GM21723 (cell line): ENCODE measurements at regions not wholly inside any gene's neighbourhood (a gene's known extent, or its start where the extent isn't known, plus 50 kb on each side); places are given as distances from the start of the nearest gene placed in this dataset.

Experiments
- ATAC-seq: cut with Tn5 transposase; IDR thresholded peaks from one replicate; pipeline ENCODE4 v1.9.1; 2021; ENCODE audit warnings: mild to moderate bottlenecking, moderate library complexity; ENCODE audit not compliant: unreplicated experiment

DNA sequence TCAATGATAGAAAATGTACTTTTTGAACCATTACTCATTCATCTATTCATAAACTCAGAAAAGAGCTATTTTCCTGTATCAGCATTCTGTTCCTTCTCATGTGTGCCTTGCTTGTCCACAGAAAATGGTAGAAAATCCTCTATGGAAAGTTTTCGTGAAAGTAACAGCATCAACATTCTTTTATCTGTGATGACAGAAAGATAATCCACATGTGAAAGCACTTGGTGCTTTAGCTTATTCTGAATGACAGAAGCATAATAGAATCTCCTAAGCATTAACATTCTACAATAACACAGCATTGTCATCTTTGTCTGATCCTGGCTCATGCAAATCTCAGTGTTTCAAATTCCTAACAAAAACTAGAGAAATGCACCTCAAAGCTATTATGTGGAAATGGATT is 431.9 kb downstream of the ADAMTS20 start:
- ATAC-seq, result no peak

DNA sequence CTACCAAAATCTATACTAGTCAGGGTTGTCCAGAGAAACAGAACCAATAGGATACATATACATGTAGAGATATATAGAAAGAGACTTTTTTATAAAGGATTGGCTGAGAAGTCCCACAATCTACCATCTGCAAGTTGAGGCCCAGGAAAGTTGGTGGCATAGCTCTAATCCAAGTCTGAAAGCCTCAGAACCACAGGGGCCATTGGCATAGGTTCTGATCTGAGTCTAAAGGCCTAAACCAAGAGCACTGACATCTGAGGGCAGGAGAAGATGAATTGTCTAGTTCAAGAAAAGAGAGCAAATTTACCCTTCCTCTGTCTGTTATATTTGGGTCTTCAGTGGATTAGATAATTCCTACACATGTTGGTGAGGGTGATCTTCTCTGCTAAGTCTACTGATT is 433.1 kb downstream of the ADAMTS20 start:
- no peak for ATAC-seq

DNA sequence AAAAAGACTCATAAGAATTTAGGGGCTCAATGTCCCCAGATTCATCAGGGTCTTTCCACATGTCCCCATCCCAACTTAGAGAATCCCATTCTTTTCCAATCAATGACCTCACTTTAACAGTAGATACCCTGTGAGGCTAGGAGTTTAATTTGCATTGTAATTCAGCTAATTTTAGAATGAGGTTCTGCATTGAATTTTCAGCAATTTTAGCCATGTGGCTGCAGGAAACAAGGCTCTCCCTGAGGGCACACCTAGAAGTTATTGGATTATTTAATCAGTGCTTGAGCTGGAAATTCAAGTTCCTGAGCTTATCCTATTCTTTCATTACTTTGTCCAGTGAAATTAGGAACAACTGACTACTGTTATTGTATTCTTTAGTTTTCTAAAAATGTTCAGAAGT is 433.8 kb downstream of the ADAMTS20 start:
- no peak for ATAC-seq

DNA sequence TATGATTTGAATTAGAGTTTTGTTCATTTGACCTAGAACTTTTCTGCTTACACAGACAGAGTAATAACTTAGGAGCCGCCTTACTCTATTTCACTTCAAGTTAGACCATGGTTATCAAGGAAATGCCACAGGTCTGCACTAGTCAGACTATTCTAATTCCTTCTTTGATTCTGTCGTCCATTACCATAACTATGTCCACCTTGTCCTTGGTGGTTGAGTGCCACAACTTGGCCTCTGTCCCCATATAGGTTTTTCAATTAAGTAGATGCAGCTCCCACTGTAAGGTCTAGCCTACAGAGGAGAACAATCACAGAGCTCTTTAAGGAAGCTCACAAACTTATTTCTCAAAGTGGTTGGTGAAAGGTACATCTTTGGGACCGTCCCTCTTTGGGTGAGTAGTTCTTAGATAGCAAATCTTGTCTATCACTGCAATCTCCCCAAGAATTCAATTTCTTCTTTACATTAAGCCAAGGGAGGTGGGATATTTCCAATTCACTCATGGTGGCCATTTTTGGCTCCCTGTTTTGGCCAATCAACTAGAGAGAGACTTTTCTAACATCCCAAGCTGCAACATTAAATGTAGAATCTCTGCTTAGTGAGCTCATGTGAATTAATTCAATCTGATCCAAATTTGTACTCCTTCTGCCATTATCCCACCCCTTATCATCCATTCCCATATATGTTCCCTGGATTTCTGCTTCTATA is 434.6 kb downstream of the ADAMTS20 start:
- ATAC-seq, result no peak

DNA sequence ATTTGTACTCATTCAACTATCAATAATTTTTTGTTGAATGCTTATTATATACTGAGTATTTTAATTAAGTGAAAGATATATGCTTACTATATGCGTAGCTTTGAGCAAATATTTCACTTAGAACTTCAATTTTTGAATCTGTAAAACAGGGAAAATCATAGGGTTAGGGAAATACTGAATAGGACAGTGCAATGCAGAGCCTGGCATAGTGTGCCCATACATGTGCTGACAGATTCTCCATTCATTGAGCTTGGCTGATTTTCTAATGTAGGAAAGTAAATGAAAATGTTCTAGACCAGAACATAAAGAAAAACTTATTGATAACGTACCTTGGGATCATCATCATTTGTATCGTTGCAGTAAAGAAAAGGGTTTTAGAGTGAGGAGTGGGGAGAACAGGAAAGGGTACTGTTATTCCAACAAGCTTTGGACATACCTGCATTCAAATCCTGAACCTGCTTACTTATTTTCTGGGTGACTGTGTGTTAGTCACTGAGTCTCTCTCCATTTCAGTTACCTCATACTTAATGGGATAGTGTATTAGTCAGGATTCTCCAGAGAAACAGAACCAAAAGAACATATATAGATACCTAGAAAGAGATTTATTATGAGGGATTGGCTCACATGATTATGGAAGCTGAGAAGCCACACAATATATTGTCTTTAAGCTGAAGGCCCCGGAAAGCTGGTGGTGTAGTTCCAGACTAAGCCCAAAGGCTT is 436.4 kb downstream of the ADAMTS20 start:
- ATAC-seq, result no peak

DNA sequence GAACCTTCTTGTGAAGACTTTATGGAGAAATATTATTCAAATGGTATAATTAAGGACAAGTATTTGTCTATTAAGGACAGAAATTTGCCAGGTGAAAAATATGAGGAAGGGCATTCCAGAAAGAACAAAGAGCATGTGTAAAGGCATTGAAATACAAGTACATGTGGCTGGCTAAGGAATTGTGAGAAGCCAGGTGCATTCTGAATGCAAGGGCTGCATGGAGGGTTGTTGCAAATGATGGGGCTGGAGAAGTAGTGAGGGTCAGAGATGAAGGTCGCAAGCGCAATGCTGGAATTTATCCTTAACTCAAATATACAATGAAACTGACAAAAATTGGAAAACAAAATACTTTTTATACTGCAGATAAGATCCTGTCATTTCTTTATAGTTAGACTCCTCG is 437.7 kb downstream of the ADAMTS20 start:
- no peak for ATAC-seq

DNA sequence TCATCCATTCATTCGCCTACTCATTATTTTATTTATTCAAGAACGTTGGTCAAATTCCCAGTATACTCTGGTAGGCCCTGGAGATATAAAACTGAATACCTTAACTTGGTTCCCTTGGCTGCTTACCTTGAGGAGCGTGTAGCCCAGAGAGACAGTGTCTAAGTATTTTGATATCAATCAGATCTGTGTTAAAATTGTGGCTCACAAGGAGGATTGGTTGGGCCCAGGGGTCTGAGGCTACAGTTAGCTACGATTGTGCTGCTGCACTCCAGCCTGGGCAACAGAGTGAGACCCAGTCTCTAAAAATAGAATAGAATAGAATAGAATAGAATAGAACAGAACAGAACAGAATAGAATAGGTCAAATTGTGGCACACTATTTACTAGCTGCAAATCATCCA is 438.4 kb downstream of the ADAMTS20 start:
- ATAC-seq, result no peak

DNA sequence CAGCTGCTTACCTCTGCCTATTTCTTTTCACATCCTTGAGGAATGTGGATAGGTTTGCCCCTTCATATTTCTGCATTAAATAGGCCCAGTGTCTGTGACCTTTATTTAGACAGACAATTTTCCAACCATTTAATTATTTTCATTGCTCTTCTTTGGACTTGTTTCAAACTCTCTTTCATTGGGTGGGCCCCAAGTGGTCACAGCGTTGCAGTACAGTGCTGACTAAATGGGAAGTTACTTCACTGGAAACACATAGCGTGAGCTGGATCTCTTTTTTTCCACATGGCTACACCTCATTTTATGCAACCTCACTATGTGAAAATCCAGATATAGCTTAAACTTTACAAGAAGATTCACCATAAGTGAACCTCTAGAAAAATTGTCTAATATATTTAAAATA is 438.9 kb downstream of the ADAMTS20 start:
- no peak for ATAC-seq

DNA sequence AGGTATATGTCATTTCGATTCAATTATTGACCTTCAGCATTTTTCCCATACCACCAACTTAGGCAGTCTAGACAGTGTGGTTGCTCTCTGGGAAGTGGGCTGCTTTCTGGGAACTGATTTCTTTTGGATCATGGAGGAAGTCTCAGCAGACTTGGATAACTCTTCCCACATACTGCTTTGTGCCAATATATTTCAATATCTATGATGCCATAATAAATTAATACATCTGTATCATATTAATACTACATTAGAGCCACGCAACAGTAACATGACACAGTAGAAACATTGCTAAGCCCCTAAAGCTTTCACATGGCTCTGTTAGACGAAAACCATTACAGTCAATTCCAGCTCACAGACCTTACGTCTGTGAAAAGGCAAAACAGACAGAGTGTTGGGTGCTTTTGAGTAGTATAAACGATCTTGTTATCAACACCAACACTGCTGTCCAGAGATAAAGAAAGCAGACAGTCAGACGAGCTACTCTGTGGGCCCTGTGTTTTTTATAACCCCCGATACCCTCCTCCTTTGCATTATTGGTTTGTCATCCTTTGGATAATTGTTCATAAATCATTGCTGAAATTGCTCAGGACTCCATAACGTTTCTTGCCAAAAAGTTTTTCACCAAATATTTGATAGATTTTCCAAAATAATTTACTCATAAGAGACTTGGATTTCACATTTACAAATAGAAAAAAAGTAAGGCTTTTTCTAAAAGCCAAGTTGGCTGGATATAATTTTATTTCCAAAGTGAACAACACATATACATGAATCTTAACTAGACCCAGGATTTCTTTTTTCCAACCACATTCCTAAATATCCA is 439.7 kb downstream of the ADAMTS20 start:
- ATAC-seq, result no peak

DNA sequence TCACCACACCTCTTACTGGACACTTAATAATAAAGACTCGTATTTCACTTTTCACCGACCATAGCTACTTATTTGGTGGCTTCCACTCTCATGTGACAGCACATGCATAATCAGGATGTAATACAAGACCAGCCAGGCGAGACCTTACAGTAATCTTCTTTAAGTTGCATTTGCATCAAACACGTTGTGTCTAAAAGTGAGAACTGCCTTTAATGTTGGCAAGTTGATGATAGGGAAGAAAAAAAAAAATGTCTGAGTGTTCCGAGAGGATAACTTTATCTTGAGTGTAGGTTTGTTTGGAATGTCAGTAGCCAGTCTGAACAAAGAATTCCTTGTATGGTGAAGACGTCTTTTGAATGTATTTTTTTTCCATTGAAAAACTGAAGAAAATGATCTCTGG is 440.4 kb downstream of the ADAMTS20 start:
- no peak for ATAC-seq

DNA sequence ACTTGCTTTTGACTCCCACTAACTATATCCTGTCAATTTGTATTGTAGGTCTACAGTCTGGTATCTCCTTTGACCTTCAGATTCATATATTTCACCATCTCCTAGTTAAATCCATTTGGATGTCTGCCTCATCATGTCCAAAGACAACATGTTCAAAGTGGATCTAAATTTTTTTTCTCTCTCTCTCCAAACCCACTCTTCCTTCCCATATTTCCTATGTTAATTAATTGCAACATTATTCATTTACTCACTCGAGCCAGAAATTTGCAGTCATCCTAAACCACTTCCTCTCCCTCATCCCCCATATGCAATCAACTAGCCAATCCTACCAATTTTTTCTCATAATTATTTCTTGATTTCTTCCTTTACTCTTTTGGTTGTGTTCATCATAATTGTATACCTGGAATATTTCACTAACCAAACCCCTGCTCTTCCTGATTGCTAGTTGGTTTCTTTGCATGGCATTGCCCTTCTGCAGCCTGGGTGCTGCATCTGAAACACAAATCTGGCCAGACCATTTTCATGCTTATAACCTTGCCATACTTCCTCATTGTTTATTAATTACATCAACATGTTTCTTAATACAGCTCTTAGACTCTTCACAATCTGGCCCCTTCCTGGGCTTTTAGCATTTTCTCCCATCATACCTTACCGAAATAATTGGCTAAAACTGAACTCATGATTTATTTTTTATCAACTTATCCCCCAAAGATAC is 442.2 kb downstream of the ADAMTS20 start:
- ATAC-seq, result no peak

DNA sequence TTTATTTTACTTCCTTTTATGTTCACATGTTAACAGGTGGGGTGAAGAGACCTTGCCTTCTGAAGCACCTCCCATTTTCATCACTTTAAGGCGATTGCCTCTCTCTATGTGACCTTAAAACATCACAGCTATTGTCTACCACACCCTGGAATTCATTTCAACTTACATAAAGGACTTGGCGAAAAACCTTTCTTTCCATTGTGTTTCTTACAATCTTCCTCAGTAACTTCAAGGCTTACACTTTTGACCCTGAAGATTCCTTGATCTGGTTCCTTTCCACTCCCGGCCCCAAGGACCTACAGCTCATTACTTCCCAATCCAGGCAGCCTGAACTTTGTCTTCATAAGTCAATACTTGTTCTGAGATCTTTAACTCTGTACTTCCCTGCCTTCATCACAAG is 443.3 kb downstream of the ADAMTS20 start:
- ATAC-seq, result no peak

DNA sequence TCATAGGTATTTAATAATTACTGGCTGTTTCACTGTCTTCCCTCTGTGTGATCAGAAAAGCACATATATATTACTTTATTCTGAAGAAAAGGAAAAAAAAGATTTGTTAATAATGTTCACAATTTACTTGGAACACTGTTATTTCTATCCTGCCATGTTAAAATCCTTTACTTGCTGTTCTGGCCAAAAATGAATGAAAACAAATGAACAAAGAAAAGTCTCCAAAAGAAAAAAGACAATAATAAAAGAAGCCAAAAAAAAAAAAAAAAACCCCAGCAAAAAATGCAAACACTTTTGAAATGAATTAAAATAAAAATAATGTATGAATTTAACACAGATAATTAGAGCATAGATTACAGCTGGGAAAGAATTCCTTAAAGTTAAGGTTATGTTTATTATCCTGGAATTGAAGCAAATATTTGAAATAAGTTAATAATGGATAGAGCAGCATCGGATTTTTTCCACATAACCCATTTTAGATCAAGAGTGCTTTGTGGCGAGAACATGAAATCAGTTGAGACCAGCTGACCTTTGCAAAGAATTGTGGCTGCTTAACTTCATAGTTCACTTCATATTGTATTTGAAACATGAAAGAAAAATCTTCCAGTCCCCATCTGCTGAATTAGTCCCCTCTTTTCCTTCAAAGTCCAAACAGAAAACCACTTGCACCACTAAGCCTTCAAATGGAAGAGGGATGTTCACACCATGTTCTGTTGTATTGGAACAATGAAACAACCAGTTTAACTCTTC is 444.8 kb downstream of the ADAMTS20 start:
- no peak for ATAC-seq

DNA sequence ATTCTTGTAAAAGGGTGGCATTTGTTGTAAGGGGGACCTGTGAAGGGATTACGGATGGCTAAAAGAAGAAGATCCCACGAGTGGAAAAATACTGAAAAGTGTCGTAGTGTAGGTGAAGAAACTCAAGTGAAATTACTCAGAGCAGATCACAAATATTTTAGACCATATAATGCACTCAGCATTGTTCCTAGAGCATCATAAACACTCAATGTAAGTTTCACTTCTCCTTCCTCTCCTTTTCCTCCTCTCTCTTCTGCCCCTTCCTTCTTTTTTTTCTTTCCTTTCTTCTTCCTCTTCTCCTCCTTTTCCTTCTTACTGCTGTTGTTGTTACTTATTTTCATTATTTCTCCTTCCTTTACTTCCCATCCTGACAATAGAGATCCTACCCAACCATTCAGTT is 445.6 kb downstream of the ADAMTS20 start:
- no peak for ATAC-seq

DNA sequence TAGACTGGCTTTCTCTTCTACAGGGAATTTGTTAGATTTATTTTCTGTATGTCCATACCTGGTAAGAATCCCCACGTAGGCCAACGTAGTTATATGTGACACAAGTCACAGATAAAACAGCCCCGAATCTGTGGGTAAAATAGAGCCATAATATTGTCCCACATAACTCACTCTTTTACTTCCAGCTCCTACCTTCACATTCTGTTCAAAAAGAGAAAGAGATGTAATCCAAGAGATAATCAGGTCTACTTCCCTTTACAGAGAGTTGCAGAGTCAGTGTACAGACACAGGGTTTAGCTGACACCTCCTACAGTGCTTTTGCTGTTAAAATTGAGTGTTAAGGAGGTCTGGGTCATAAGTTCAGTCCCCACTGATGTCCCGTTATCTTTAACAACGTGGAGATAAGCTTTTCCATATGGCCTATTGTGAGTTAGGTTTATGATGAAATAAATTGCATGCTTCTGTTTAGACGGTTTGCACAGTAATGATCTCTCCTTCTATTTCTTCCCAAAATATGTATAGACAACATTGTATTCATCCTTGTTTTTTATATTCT is 446.5 kb downstream of the ADAMTS20 start:
- ATAC-seq, result no peak

DNA sequence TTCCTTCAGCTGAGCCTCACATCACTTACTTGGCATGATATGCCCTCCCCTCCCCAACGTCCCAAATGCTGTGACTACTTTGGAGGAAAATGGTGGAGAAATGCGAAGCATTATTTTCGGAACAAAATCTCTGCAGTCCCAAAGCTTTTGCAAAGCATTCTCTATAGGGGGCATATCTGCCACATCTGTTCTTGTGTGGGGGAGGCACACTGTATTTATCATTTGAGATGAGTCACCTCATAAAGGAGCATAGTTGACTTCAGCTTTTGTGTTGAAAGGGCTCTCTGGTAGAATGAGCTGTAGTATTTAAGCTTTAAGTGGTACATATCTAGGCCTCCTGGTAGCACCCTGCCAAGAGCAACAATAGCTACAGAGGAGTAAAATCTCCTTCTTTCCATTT is 447.5 kb downstream of the ADAMTS20 start:
- ATAC-seq, result no peak

DNA sequence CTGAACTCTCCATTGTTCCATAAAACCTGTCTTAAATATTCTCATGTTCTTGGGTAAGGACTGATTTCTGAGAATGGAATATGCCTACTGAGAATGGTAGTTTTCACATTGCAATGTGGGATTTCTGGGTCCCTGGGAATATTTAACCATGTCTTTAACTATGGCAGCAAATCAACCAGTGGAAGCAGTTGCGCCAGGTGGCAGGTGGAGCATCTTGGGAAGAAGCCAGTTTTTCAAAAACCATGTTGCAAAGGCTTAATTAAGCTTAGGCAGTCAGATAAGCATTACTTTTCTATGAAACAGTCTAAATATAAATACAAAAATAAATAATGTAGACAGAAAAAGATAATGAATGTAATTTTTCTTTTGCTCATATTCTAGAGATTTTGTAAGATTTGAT is 448.1 kb downstream of the ADAMTS20 start:
- ATAC-seq, result no peak

DNA sequence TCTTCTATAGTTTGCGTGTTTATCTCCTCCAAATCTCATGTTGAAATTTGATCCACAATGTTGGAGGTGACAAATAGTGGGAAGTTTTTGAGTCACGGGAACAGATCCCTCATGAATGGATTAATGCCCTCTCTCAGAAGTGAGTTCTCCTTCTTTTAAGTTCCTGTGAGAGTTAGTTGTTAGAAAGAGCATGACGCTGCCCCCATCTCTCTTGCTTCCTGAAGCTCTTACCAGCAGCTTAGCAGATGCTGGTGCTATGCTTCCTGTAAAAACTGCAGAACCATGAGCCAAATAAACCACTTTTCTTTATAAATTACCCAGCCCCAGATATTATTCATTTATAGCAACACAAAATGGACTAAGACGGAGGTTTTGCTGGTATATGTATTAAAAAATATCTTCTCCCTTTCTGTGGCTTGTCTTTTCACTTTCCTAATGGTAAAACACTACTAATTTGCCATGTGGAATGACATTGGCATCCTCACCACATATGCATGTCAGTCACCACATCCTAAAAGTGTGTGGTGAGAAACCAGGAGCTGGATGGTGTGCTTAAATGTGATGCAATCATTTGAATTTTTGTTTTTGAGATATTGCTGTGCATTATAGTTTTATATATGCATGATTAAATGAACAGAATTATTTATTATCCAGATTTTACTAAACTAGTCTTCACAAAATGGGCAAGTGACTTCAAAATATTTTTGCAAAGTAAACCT is 449.3 kb downstream of the ADAMTS20 start:
- ATAC-seq, result no peak

DNA sequence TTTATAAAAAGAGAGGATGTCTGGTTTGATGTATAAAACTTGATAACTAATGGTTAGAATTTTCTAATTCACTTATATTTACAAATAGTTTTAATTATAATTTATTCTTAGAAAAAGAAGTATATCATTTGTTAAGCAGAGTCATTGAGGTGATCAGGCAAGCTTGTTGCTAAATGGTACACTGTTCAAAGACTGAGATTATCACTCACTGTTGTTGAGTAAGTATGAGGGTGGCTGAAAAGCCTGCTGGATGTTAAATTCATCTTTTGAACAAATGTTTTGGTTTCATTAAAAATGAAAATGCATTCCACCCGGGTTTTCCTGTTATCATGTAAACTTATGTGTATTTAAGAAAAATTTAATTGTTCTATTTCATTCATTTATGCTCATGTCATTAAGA is 451.8 kb downstream of the ADAMTS20 start:
- ATAC-seq, result no peak
